ENCODE measurements at regions not wholly inside any gene's neighbourhood (a gene's known extent, or its start where the extent isn't known, plus 50 kb on each side); places are given as distances from the start of the nearest gene placed in this dataset.

DNA sequence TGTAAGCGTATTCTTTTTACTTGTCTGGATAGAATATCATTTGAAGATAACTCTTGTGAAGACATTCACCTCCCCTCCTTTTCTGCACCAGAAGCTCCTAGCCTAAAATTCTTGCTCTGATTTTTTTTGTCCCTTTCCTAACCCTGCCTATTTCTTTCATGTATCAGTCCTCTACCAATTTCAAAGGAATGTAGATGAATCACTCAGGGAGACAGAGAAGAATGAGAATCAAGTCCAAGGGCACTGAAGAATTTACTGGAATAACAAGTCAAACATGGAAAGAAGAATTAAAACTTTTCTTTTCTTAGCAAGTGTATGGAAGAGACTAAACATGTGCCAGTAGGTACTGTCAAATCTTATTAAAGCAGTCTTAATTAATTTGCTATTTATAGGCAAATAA, 618.7 kb downstream of the DNAH5 start:
- TF ChIP-seq CHD2 (IDR thresholded peaks at IDR 0.05; ENCODE audit: low read length) (no peak), POLR2AphosphoS5 (IDR thresholded peaks at IDR 0.05; ENCODE audit: low read depth, low read length) (no peak), CTBP2 (IDR thresholded peaks at IDR 0.05; ENCODE audit: borderline replicate concordance, insufficient read depth, insufficient read length, low read length) (no peak), CBX5 (IDR thresholded peaks at IDR 0.05; ENCODE audit: low read depth, low read length) (no peak), POLR2A (IDR thresholded peaks at IDR 0.05; ENCODE audit: control extremely low read depth in 1 of 2, low read depth in 2 of 2, low read length in 2 of 2) (no peak), RAD21 (IDR thresholded peaks at IDR 0.05 in 1 of 2, conservative IDR thresholded peaks at IDR 0.05 in 1 of 2; ENCODE audit: low read depth in 2 of 2, low read length in 2 of 2) (no peak), GTF2F1 (IDR thresholded peaks at IDR 0.05; ENCODE audit: borderline replicate concordance, low read depth, low read length) (no peak), JUN (IDR thresholded peaks at IDR 0.05; ENCODE audit: low read depth, low read length) (no peak), ASH2L (IDR thresholded peaks at IDR 0.05; ENCODE audit: low read length) (no peak)
- TF ChIP-seq, protein P1, sequence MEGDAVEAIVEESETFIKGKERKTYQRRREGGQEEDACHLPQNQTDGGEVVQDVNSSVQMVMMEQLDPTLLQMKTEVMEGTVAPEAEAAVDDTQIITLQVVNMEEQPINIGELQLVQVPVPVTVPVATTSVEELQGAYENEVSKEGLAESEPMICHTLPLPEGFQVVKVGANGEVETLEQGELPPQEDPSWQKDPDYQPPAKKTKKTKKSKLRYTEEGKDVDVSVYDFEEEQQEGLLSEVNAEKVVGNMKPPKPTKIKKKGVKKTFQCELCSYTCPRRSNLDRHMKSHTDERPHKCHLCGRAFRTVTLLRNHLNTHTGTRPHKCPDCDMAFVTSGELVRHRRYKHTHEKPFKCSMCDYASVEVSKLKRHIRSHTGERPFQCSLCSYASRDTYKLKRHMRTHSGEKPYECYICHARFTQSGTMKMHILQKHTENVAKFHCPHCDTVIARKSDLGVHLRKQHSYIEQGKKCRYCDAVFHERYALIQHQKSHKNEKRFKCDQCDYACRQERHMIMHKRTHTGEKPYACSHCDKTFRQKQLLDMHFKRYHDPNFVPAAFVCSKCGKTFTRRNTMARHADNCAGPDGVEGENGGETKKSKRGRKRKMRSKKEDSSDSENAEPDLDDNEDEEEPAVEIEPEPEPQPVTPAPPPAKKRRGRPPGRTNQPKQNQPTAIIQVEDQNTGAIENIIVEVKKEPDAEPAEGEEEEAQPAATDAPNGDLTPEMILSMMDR (IDR thresholded peaks at IDR 0.05; ENCODE audit: control extremely low read depth in 1 of 3, insufficient read depth in 1 of 3, low read depth in 1 of 3, low read length in 3 of 3): no peak
- TF ChIP-seq, protein P2, sequence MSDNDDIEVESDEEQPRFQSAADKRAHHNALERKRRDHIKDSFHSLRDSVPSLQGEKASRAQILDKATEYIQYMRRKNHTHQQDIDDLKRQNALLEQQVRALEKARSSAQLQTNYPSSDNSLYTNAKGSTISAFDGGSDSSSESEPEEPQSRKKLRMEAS (IDR thresholded peaks at IDR 0.05): no peak
- TF ChIP-seq, protein P3, sequence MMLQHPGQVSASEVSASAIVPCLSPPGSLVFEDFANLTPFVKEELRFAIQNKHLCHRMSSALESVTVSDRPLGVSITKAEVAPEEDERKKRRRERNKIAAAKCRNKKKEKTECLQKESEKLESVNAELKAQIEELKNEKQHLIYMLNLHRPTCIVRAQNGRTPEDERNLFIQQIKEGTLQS (IDR thresholded peaks at IDR 0.05; ENCODE audit: insufficient read depth, low read depth, low read length): no peak

Measured in H1 (cell line).